ENCODE measurements at regions not wholly inside any gene's neighbourhood (a gene's known extent, or its start where the extent isn't known, plus 50 kb on each side); places are given as distances from the start of the nearest gene placed in this dataset.

DNA sequence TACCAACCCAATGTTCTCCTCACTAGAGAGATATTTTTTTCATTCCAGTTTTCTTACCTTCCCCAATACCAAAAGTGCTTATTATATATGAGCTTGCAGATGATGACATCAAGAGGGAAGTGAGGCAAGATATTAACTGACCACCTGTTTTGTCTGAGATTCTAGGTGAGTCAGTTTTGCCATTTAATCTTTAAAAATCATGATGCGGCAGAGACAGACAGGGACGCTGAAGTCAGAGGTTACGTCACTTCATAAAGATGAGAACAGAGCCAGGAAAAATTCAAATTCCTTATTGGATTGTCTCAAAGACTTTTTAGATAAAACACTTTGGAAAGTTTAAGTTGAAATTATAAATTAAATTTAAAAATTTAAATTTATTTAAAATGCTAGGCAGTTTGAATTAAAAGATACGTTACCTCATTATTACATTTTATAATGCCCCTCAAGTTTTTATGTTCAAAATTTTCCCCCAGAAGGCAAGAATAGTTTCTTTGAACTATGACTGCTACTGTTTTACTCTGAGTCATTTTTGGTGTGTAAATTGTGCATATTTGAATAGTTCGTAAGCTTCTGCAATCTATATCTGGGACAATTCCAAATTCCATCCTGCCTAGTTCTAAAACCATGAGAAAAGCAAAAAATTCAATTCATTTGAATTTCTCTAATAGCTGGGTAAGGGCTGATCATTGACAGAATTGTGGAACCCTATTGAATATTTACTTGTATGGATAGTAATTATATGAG, 839.6 kb upstream of the GOT2 start:
- TF ChIP-seq POLR2A (IDR thresholded peaks at IDR 0.05; ENCODE audit: low read length) (no peak), GATA1 (IDR thresholded peaks at IDR 0.05; ENCODE audit: low read depth, low read length) (no peak)
